MM.1S (cell line): ENCODE measurements at regions not wholly inside any gene's neighbourhood (a gene's known extent, or its start where the extent isn't known, plus 50 kb on each side); places are given as distances from the start of the nearest gene placed in this dataset.

ENCODE experiments used
- DNase-seq: peaks from one replicate; pipeline ENCODE4 v3.0.0-alpha.2; 2015
- H2AFZ ChIP-seq: fragments of 300-600 bp; sonication (generic); 2 replicates; pipeline ENCODE4 v1.6.0; 2016; ENCODE audit warnings: antibody characterized with exemption, low read length
- H3F3A ChIP-seq: fragments of 300-600 bp; sonication (generic); 2 replicates; pipeline ENCODE4 v1.6.1; 2016; ENCODE audit warnings: mild to moderate bottlenecking, antibody characterized with exemption, low read length, moderate library complexity, mixed read lengths; ENCODE audit not compliant: insufficient read depth
- H3K27ac ChIP-seq: fragments of 300-600 bp; sonication (generic); 2 replicates; pipeline ENCODE4 v1.5.1; 2016; ENCODE audit warnings: mild to moderate bottlenecking, low read length
- H3K27me3 ChIP-seq: fragments of 300-600 bp; sonication (generic); replicated peaks from 2 replicates; pipeline ENCODE4 v1.6.0; 2016; ENCODE audit warnings: low read length; ENCODE audit not compliant: insufficient read depth
- H3K36me3 ChIP-seq: fragments of 300-600 bp; sonication (generic); replicated peaks from 2 replicates; pipeline ENCODE4 v1.6.1; 2016; ENCODE audit warnings: mild to moderate bottlenecking, low read length, mixed read lengths; ENCODE audit not compliant: insufficient read depth
- H3K4me1 ChIP-seq: fragments of 300-600 bp; sonication (generic); 2 replicates; pipeline ENCODE4 v1.6.1; 2016; ENCODE audit warnings: low read length, mixed read lengths
- H3K4me2 ChIP-seq: fragments of 300-600 bp; sonication (generic); 2 replicates; pipeline ENCODE4 v1.6.0; 2016; ENCODE audit warnings: low read depth, low read length
- H3K4me3 ChIP-seq: fragments of 300-600 bp; sonication (generic); 2 replicates; pipeline ENCODE4 v1.5.1; 2016; ENCODE audit warnings: low read length, mixed read lengths
- H3K79me2 ChIP-seq: fragments of 300-600 bp; sonication (generic); 2 replicates; pipeline ENCODE4 v1.6.1; 2016; ENCODE audit warnings: mixed run types, low read length, mixed read lengths
- H3K9ac ChIP-seq: fragments of 300-600 bp; sonication (generic); 2 replicates; pipeline ENCODE4 v1.6.1; 2016; ENCODE audit warnings: low read length, mixed read lengths
- H3K9me2 ChIP-seq: fragments of 300-600 bp; sonication (generic); replicated peaks from 2 replicates; pipeline ENCODE4 v1.6.1; 2016; ENCODE audit warnings: mild to moderate bottlenecking, low read length, mixed read lengths; ENCODE audit not compliant: insufficient read depth
- H3K9me3 ChIP-seq: fragments of 300-600 bp; sonication (generic); replicated peaks from 2 replicates; pipeline ENCODE4 v1.6.1; 2016; ENCODE audit warnings: mild to moderate bottlenecking, low read length, mixed read lengths; ENCODE audit not compliant: insufficient read depth
- H4K20me1 ChIP-seq: fragments of 300-600 bp; sonication (generic); 2 replicates; pipeline ENCODE4 v1.6.1; 2016; ENCODE audit warnings: mild to moderate bottlenecking, low read length, moderate library complexity, mixed read lengths; ENCODE audit not compliant: insufficient read depth
- CTCF ChIP-seq: fragments of 300-600 bp; sonication (generic); IDR thresholded peaks from 2 replicates; pipeline ENCODE4 v1.5.1; 2016; ENCODE audit warnings: antibody characterized with exemption, low read length, mixed read lengths
- EZH2 ChIP-seq: fragments of 300-600 bp; sonication (generic); optimal IDR thresholded peaks from 2 replicates; pipeline ENCODE3; 2017; ENCODE audit warnings: low read depth, mild to moderate bottlenecking, antibody characterized with exemption, low read length, mixed read lengths
- EZH2phosphoT487 ChIP-seq: fragments of 300-600 bp; sonication (generic); IDR thresholded peaks from 2 replicates; pipeline ENCODE4 v1.6.1; 2018; ENCODE audit warnings: antibody characterized with exemption, low read length

- Histone ChIP-seq H3K27ac (no peak overlapping the region), H3K9ac (no peak overlapping the region), H3K27me3 (peaks cover 19% of the 10 kb centered on the region), H2AFZ (no peak overlapping the region), H3K36me3 (no peaks in the 10 kb centered on the region), H4K20me1 (no peaks in the 10 kb centered on the region), H3K4me2 (no peak overlapping the region), H3K79me2 (no peaks in the 10 kb centered on the region), H3K4me1 (no peaks in the 10 kb centered on the region), H3K9me3 (no peaks in the 10 kb centered on the region), H3K9me2 (no peaks in the 10 kb centered on the region), H3F3A (no peaks in the 10 kb centered on the region), H3K4me3 (no peak overlapping the region)
- TF ChIP-seq EZH2phosphoT487 = no peak
- no peak for TF ChIP-seq CTCF
- no peak for TF ChIP-seq EZH2
- DNase-seq = no peak
Measured at GRCh38 chr20:56802805-56803204, 173.7 kb downstream of the TFAP2C start.

GRCh38 chr20:56805313-56805712, 176.2 kb downstream of the TFAP2C start:
- Histone ChIP-seq H3K4me2 (no peak overlapping the region), H3K9me3 (no peaks in the 10 kb centered on the region), H3K4me3 (no peak overlapping the region), H3K27ac (no peak overlapping the region), H3K9me2 (no peaks in the 10 kb centered on the region), H2AFZ (no peak overlapping the region), H4K20me1 (no peaks in the 10 kb centered on the region), H3K36me3 (no peaks in the 10 kb centered on the region), H3K9ac (no peak overlapping the region), H3K79me2 (no peaks in the 10 kb centered on the region), H3F3A (no peaks in the 10 kb centered on the region), H3K27me3 (peaks cover 19% of the 10 kb centered on the region), H3K4me1 (no peaks in the 10 kb centered on the region)
- no peak for DNase-seq
- no peak for TF ChIP-seq CTCF

- Histone ChIP-seq H3K9me3 (no peaks in the 10 kb centered on the region), H2AFZ (no peak overlapping the region), H3K79me2 (no peaks in the 10 kb centered on the region), H3F3A (no peaks in the 10 kb centered on the region), H3K36me3 (no peaks in the 10 kb centered on the region), H4K20me1 (no peaks in the 10 kb centered on the region), H3K4me2 (no peak overlapping the region), H3K9me2 (no peaks in the 10 kb centered on the region), H3K4me1 (no peaks in the 10 kb centered on the region), H3K27ac (no peak overlapping the region), H3K9ac (no peak overlapping the region), H3K27me3 (peaks cover 19% of the 10 kb centered on the region), H3K4me3 (no peak overlapping the region)
- DNase-seq = no peak
- no peak for TF ChIP-seq EZH2
- no peak for TF ChIP-seq EZH2phosphoT487
- TF ChIP-seq CTCF = no peak
Measured at GRCh38 chr20:56805966-56806365, 176.9 kb downstream of the TFAP2C start.
